ENCODE measurements at regions not wholly inside any gene's neighbourhood (a gene's known extent, or its start where the extent isn't known, plus 50 kb on each side); places are given as distances from the start of the nearest gene placed in this dataset.
A peak's percentile ranks its signal among the peaks of the same experiment; 100 is the strongest.

GRCh38 chr9:18233776-18234445 lies 240.0 kb upstream of the ADAMTSL1 start:
- no peak for DNase-seq (ENCODE audit: low read depth)
- no peak for TF ChIP-seq CTCF (IDR thresholded peaks at IDR 0.05; ENCODE audit: low read depth, low read length, missing control alignments)
- H3K4me3 ChIP-seq (ENCODE audit: low read depth, low read length), result no peak overlapping the region
- in situ Hi-C loops (cut with HindIII; ENCODE audit: low sequenced_read_pairs), result no loop called here

GRCh38 chr9:18235181-18235908 lies 238.6 kb upstream of the ADAMTSL1 start:
- no peak for TF ChIP-seq CTCF (IDR thresholded peaks at IDR 0.05; ENCODE audit: low read depth, low read length, missing control alignments)
- in situ Hi-C loops (cut with HindIII; ENCODE audit: low sequenced_read_pairs), result no loop called here
- no peak for DNase-seq (ENCODE audit: low read depth)
- H3K4me3 ChIP-seq (ENCODE audit: low read depth, low read length), result no peak overlapping the region

GRCh38 chr9:18236336-18236735 lies 237.6 kb upstream of the ADAMTSL1 start:
- no peak for TF ChIP-seq CTCF (IDR thresholded peaks at IDR 0.05; ENCODE audit: low read depth, low read length, missing control alignments)
- DNase-seq (ENCODE audit: low read depth), result no peak
- H3K4me3 ChIP-seq (ENCODE audit: low read depth, low read length), result no peak overlapping the region
- in situ Hi-C loops (cut with HindIII; ENCODE audit: low sequenced_read_pairs), result no loop called here

GRCh38 chr9:18237776-18238175 lies 236.2 kb upstream of the ADAMTSL1 start:
- no peak for TF ChIP-seq CTCF (IDR thresholded peaks at IDR 0.05; ENCODE audit: low read depth, low read length, missing control alignments)
- in situ Hi-C loops (cut with HindIII; ENCODE audit: low sequenced_read_pairs), result no loop called here
- no peak overlapping the region for H3K4me3 ChIP-seq (ENCODE audit: low read depth, low read length)
- no peak for DNase-seq (ENCODE audit: low read depth)

- peak; percentile 32 for DNase-seq (ENCODE audit: low read depth)
- in situ Hi-C loops (cut with HindIII; ENCODE audit: low sequenced_read_pairs), result no loop called here
- TF ChIP-seq CTCF (IDR thresholded peaks at IDR 0.05; ENCODE audit: low read depth, low read length, missing control alignments), result no peak
These were observed 235.7 kb upstream of the ADAMTSL1 start for GRCh38 chr9:18238254-18238653.

GRCh38 chr9:18238752-18239447 lies 235.1 kb upstream of the ADAMTSL1 start:
- peak; percentile 27 for DNase-seq (ENCODE audit: low read depth)
- in situ Hi-C loops (cut with HindIII; ENCODE audit: low sequenced_read_pairs), result no loop called here
- TF ChIP-seq CTCF (IDR thresholded peaks at IDR 0.05; ENCODE audit: low read depth, low read length, missing control alignments), result no peak
- no peak overlapping the region for H3K4me3 ChIP-seq (ENCODE audit: low read depth, low read length)

More at GRCh38 chr9:18238254-18238653, 235.7 kb upstream of the ADAMTSL1 start:
- no peak overlapping the region for H3K4me3 ChIP-seq (ENCODE audit: low read depth, low read length)
